ENCODE measurements at regions not wholly inside any gene's neighbourhood (a gene's known extent, or its start where the extent isn't known, plus 50 kb on each side); places are given as distances from the start of the nearest gene placed in this dataset.

DNA sequence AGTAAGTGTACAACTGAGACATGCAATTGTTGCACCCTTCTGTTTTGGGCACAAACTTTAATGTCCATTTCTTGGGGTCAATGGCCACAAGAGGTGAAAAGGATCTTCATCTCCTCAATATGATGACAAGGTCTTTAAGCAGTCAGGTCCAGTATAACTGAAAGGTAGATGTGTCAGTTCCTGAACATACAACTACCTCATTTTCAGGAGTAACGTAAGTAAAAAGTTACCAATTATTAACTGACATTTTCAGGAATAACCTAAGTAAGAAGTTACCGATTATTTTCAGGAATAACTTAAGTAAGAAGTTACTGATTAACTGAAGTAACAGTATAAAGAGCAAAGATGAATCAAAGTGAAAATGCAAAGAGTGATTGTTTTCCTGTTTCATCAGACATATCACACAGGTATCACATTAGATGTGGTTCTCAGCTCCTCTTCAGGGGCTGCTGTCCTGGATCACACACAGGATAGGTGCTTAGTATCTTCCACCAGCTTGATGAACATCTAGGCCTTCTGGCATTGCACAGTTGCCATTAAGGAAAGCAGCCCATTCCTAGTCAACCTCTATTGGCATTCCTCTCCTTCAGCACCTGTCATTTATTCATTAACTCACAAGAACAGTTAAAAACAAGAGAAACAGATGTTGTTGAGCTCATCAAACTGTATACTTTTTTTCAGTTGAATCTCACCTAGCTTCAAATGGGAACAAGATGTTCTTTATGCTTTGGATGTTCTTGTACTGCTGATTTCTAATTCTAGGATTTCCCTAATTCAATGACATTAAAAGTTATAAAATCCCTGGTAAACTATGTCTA is 200.0 kb downstream of the FOXG1 start:
- TF ChIP-seq, protein P1, sequence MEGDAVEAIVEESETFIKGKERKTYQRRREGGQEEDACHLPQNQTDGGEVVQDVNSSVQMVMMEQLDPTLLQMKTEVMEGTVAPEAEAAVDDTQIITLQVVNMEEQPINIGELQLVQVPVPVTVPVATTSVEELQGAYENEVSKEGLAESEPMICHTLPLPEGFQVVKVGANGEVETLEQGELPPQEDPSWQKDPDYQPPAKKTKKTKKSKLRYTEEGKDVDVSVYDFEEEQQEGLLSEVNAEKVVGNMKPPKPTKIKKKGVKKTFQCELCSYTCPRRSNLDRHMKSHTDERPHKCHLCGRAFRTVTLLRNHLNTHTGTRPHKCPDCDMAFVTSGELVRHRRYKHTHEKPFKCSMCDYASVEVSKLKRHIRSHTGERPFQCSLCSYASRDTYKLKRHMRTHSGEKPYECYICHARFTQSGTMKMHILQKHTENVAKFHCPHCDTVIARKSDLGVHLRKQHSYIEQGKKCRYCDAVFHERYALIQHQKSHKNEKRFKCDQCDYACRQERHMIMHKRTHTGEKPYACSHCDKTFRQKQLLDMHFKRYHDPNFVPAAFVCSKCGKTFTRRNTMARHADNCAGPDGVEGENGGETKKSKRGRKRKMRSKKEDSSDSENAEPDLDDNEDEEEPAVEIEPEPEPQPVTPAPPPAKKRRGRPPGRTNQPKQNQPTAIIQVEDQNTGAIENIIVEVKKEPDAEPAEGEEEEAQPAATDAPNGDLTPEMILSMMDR (IDR thresholded peaks at IDR 0.05) = no peak
- TF ChIP-seq EZH2 (IDR thresholded peaks at IDR 0.05; ENCODE audit: borderline replicate concordance, insufficient read depth, low read depth, low read length, poor library complexity, severe bottlenecking) = no peak

All from B cell (primary cell).